Spinal cord (tissue), 9 donors: ENCODE measurements at regions not wholly inside any gene's neighbourhood (a gene's known extent, or its start where the extent isn't known, plus 50 kb on each side); places are given as distances from the start of the nearest gene placed in this dataset.
"Not testable (repeated sequence)": the region's sequence is repeated elsewhere in the genome, so short reads cannot be mapped to it uniquely, and the experiment has no call there.

Experiments used
- DNase-seq, 6 donors: peaks; one replicate each; pipeline versions ENCODE4 v3.0.0 to v3.0.0-alpha.2; 2013 to 2015; ENCODE audit warnings: low spot score in 6 of 6, low read depth in 4 of 6
- H3K27ac ChIP-seq: one replicate; pipeline ENCODE4 v1.5.1; 2013; ENCODE audit warnings: low read depth, low read length, control low read depth
- H3K27me3 ChIP-seq: one replicate; pipeline ENCODE4 v1.6.1; 2013; ENCODE audit warnings: low read length; ENCODE audit not compliant: control insufficient read depth, insufficient read depth
- H3K36me3 ChIP-seq: one replicate; pipeline ENCODE4 v1.6.1; 2013; ENCODE audit warnings: low read length; ENCODE audit not compliant: control insufficient read depth, insufficient read depth
- H3K4me1 ChIP-seq: one replicate; pipeline ENCODE4 v1.6.1; 2013; ENCODE audit warnings: low read length; ENCODE audit not compliant: control insufficient read depth, insufficient read depth
- H3K4me3 ChIP-seq: one replicate; pipeline ENCODE4 v1.5.1; 2013; ENCODE audit warnings: low read depth, low read length, control low read depth
- H3K9me3 ChIP-seq: one replicate; pipeline ENCODE4 v1.6.1; 2013; ENCODE audit warnings: low read length; ENCODE audit not compliant: control insufficient read depth, insufficient read depth
- WGBS: methylation state at CpG from one replicate; pipeline ENCODE4 v1.1.5; 2013; ENCODE audit warnings: missing lambda C conversion rate; ENCODE audit not compliant: insufficient coverage; 5-methylcytosine and 5-hydroxymethylcytosine counted together
- donor health status: healthy.

GRCh38 chr5:174575043-174575442 is 149.3 kb upstream of the MSX2 start:
- no peaks in the 10 kb centered on the region for H3K9me3 ChIP-seq
- H3K36me3 ChIP-seq: no peaks in the 10 kb centered on the region
- peaks cover 4% of the 10 kb centered on the region for H3K4me1 ChIP-seq
- no peaks in the 10 kb centered on the region for H3K27me3 ChIP-seq
- WGBS: 58% methylated on average over 2 of the region's 2 CpGs
- no peak for DNase-seq
- no peak overlapping the region for H3K4me3 ChIP-seq
- H3K27ac ChIP-seq: no peak overlapping the region

- 92% methylated on average over 5 of the region's 6 CpGs for WGBS
- Histone ChIP-seq H3K27me3 (no peaks in the 10 kb centered on the region), H3K4me1 (peaks cover 4% of the 10 kb centered on the region), H3K9me3 (no peaks in the 10 kb centered on the region), H3K27ac (no peak overlapping the region), H3K4me3 (no peak overlapping the region), H3K36me3 (no peaks in the 10 kb centered on the region)
- no peak for DNase-seq
Measured at GRCh38 chr5:174576042-174576441, 148.3 kb upstream of the MSX2 start.

- no peak overlapping the region for H3K4me3 ChIP-seq
- H3K9me3 ChIP-seq: no peaks in the 10 kb centered on the region
- no peaks in the 10 kb centered on the region for H3K4me1 ChIP-seq
- peak in 2 of 6 donors; percentile 52 to 53 for DNase-seq
- H3K36me3 ChIP-seq: no peaks in the 10 kb centered on the region
- no peak overlapping the region for H3K27ac ChIP-seq
- no peaks in the 10 kb centered on the region for H3K27me3 ChIP-seq
- WGBS: 25% methylated on average over 5 of the region's 5 CpGs
Measured at GRCh38 chr5:174581479-174581878, 142.9 kb upstream of the MSX2 start.

- Histone ChIP-seq H3K27me3 (no peaks in the 10 kb centered on the region), H3K4me1 (no peaks in the 10 kb centered on the region), H3K36me3 (no peaks in the 10 kb centered on the region), H3K27ac (no peak overlapping the region), H3K9me3 (no peaks in the 10 kb centered on the region), H3K4me3 (no peak overlapping the region)
- 40% methylated on average over 1 of the region's 4 CpGs for WGBS
- DNase-seq: peak in 1 of 6 donors; percentile 39
Measured at GRCh38 chr5:174581894-174582293, 142.5 kb upstream of the MSX2 start.

- H3K27me3 ChIP-seq: no peaks in the 10 kb centered on the region
- H3K9me3 ChIP-seq: no peaks in the 10 kb centered on the region
- DNase-seq: peak in 1 of 6 donors; percentile 38
- WGBS: 88% methylated on average over 3 of the region's 4 CpGs
- no peak overlapping the region for H3K27ac ChIP-seq
- H3K36me3 ChIP-seq: no peaks in the 10 kb centered on the region
- no peak overlapping the region for H3K4me3 ChIP-seq
- H3K4me1 ChIP-seq: no peaks in the 10 kb centered on the region
Measured at GRCh38 chr5:174583071-174583470, 141.3 kb upstream of the MSX2 start.

GRCh38 chr5:174585472-174585871 is 138.9 kb upstream of the MSX2 start:
- WGBS: 80% methylated on average over 1 of the region's 2 CpGs
- H3K4me3 ChIP-seq: no peak overlapping the region
- no peaks in the 10 kb centered on the region for H3K9me3 ChIP-seq
- no peak for DNase-seq
- H3K36me3 ChIP-seq: no peaks in the 10 kb centered on the region
- H3K4me1 ChIP-seq: no peaks in the 10 kb centered on the region
- no peaks in the 10 kb centered on the region for H3K27me3 ChIP-seq
- no peak overlapping the region for H3K27ac ChIP-seq

- 100% methylated on average over 1 of the region's 4 CpGs for WGBS
- not testable (repeated sequence) for H3K27ac ChIP-seq, H3K9me3 ChIP-seq, H3K4me1 ChIP-seq, H3K27me3 ChIP-seq, H3K4me3 ChIP-seq, DNase-seq, H3K36me3 ChIP-seq
Measured at GRCh38 chr5:174586163-174586562, 138.2 kb upstream of the MSX2 start.

- DNase-seq: no peak
- Histone ChIP-seq H3K4me1 (no peaks in the 10 kb centered on the region), H3K36me3 (no peaks in the 10 kb centered on the region), H3K4me3 (no peak overlapping the region), H3K27me3 (no peaks in the 10 kb centered on the region), H3K27ac (no peak overlapping the region), H3K9me3 (no peaks in the 10 kb centered on the region)
- 92% methylated on average over 6 of the region's 7 CpGs for WGBS
Measured at GRCh38 chr5:174589011-174589410, 135.4 kb upstream of the MSX2 start.

- Histone ChIP-seq H3K27ac (no peak overlapping the region), H3K36me3 (no peaks in the 10 kb centered on the region), H3K4me3 (no peak overlapping the region), H3K27me3 (no peaks in the 10 kb centered on the region), H3K9me3 (no peaks in the 10 kb centered on the region), H3K4me1 (no peaks in the 10 kb centered on the region)
- WGBS: 62% methylated on average over 11 of the region's 11 CpGs
- no peak for DNase-seq
Measured at GRCh38 chr5:174589599-174589998, 134.8 kb upstream of the MSX2 start.

GRCh38 chr5:174590820-174591219 is 133.6 kb upstream of the MSX2 start:
- no peaks in the 10 kb centered on the region for H3K9me3 ChIP-seq
- no peak overlapping the region for H3K4me3 ChIP-seq
- H3K4me1 ChIP-seq: no peaks in the 10 kb centered on the region
- H3K27ac ChIP-seq: no peak overlapping the region
- no peaks in the 10 kb centered on the region for H3K36me3 ChIP-seq
- H3K27me3 ChIP-seq: no peaks in the 10 kb centered on the region
- DNase-seq: no peak
- WGBS: 97% methylated on average over 3 of the region's 3 CpGs
